H1 (cell line): ENCODE measurements at regions not wholly inside any gene's neighbourhood (a gene's known extent, or its start where the extent isn't known, plus 50 kb on each side); places are given as distances from the start of the nearest gene placed in this dataset.

Experiments used
- ASH2L ChIP-seq: fragments of 200-600, 300-600 bp; sonication (generic); IDR thresholded peaks from one replicate; pipeline ENCODE4 v1.7.1; 2017; ENCODE audit warnings: low read length
- CBX8 ChIP-seq: fragments of 300-800, 300-1000 bp; sonication (generic); IDR thresholded peaks from 2 replicates; pipeline ENCODE4 v1.7.1; 2016; ENCODE audit warnings: low read depth, low read length, borderline replicate concordance
- GTF2F1 ChIP-seq: IDR thresholded peaks from 2 replicates; pipeline ENCODE4 v1.6.1; 2012; ENCODE audit warnings: low read depth, low read length, improper control_type of control experiment, borderline replicate concordance
- POLR2A ChIP-seq, 2 experiments: IDR thresholded peaks; 1 replicate in 1 of 2; 2 replicates in 1 of 2; pipeline ENCODE4 v1.6.1; 2011; ENCODE audit warnings: low read depth in 2 of 2, low read length in 2 of 2, mild to moderate bottlenecking in 2 of 2; ENCODE audit errors: control extremely low read depth in 1 of 2
- POLR2AphosphoS5 ChIP-seq: IDR thresholded peaks from 2 replicates; pipeline ENCODE4 v1.6.1; 2011; ENCODE audit warnings: low read depth, low read length
- RNF2 ChIP-seq: fragments of 200-900, 300-1000 bp; sonication (generic); IDR thresholded peaks from 2 replicates; pipeline ENCODE4 v1.7.1; 2016; ENCODE audit warnings: borderline replicate concordance, low read depth, mild to moderate bottlenecking, antibody characterized with exemption, low read length; ENCODE audit not compliant: poor library complexity, severe bottlenecking; ENCODE audit errors: missing control alignments
- SP4 ChIP-seq: IDR thresholded peaks from 2 replicates; pipeline ENCODE4 v1.6.1; 2012; ENCODE audit warnings: low read length, inconsistent platforms

- TF ChIP-seq CBX8 (no peak), ASH2L (no peak), POLR2AphosphoS5 (no peak), POLR2A (IDR thresholded peaks at IDR 0.05; ENCODE audit: control extremely low read depth in 1 of 2, low read depth in 2 of 2, low read length in 2 of 2) (no peak), GTF2F1 (no peak), SP4 (no peak), RNF2 (no peak)
Observed at GRCh38 chr10:78207776-78208175, 174.1 kb downstream of the RPS24 start.
